K562 (cell line): ENCODE measurements at regions not wholly inside any gene's neighbourhood (a gene's known extent, or its start where the extent isn't known, plus 50 kb on each side); places are given as distances from the start of the nearest gene placed in this dataset.

Experiments
- ATAC-seq: fragments of 200-7000 bp; cut with Tn5 transposase; 3 replicates; pipeline ENCODE4 v1.9.1; 2020; ENCODE audit warnings: moderate library complexity
- BruUV-seq: library from RNA; stranded (reverse); fragments of 400-500 nt; replicated peaks from 2 replicates; lab custom pipeline; 2021; lab: Mats Ljungman, UMichigan
- CTCF ChIA-PET: fragments of 300-600 bp; formaldehyde crosslinking; extraction: SDS; loops from one replicate; lab custom pipeline; 2021; ENCODE audit warnings: low intra/inter-chr PET ratio; lab: Yijun Ruan, JAX
- POLR2A ChIA-PET: fragments of 300-600, 350-650 bp; sonication (Branson Sonifier 250); formaldehyde crosslinking; extraction: SDS; loops from one replicate; lab custom pipeline; 2021; ENCODE audit warnings: antibody characterized with exemption, inconsistent platforms; lab: Yijun Ruan, JAX
- DNase-seq, 4 experiments: peaks; one replicate each; pipeline versions ENCODE4 v3.0.0 to v3.0.0-alpha.2; 2011 to 2018; ENCODE audit warnings: low spot score in 3 of 4, mixed read lengths in 3 of 4; ENCODE audit errors: extremely low read depth in 1 of 4
- FAIRE-seq: peaks from 2 replicates; lab custom pipeline; 2011; peaks lifted over from hg19 to GRCh38; lab: Jason Lieb, UNC
- H2AFZ ChIP-seq: 2 replicates; pipeline ENCODE4 v1.6.0; 2011; ENCODE audit warnings: low read depth, low read length, control low read depth, inconsistent platforms
- H3K27ac ChIP-seq: fragments of 200-600 bp; 3 replicates; pipeline ENCODE4 v1.8.0; 2011; ENCODE audit warnings: low read depth, mild to moderate bottlenecking, control low read depth, inconsistent platforms, low read length, moderate library complexity, mixed read lengths; ENCODE audit errors: extremely low read depth
- H3K27me3 ChIP-seq, 2 experiments: fragments of 300-600 bp in 1 of 2; 2 replicates in 1 of 2; 3 replicates in 1 of 2; pipeline versions ENCODE4 v1.6.0 to v1.8.0; 2011; ENCODE audit warnings: inconsistent platforms in 2 of 2, low read length in 2 of 2, mild to moderate bottlenecking in 1 of 2, mixed read lengths in 1 of 2, moderate library complexity in 1 of 2; ENCODE audit not compliant: control insufficient read depth in 2 of 2, insufficient read depth in 2 of 2
- H3K36me3 ChIP-seq: fragments of 300-600 bp; 3 replicates; pipeline ENCODE4 v1.8.0; 2011; ENCODE audit warnings: mild to moderate bottlenecking, low read length, inconsistent platforms; ENCODE audit not compliant: control insufficient read depth, insufficient read depth
- H3K4me1 ChIP-seq, 2 experiments: fragments of 200-600 bp in 1 of 2; replicated peaks in 1 of 2; 2 replicates in 1 of 2; 3 replicates in 1 of 2; pipeline versions ENCODE4 v1.5.1 to v1.8.0; 2011; ENCODE audit warnings: inconsistent platforms in 2 of 2, low read length in 2 of 2, mild to moderate bottlenecking in 1 of 2, mixed read lengths in 1 of 2, moderate library complexity in 1 of 2; ENCODE audit not compliant: control insufficient read depth in 2 of 2, insufficient read depth in 2 of 2
- H3K4me2 ChIP-seq: 2 replicates; pipeline ENCODE4 v1.6.1; 2011; ENCODE audit warnings: low read length, control low read depth, inconsistent platforms, mixed read lengths; ENCODE audit not compliant: insufficient read depth
- H3K4me3 ChIP-seq: fragments of 200-600 bp; sonication (generic), shearing (Covaris generic); 2 replicates; pipeline ENCODE4 v1.5.1; 2016; ENCODE audit warnings: control low read depth, inconsistent platforms
- H3K79me2 ChIP-seq: fragments of 200-600 bp; 3 replicates; pipeline ENCODE4 v1.8.0; 2011; ENCODE audit warnings: low read length, inconsistent platforms; ENCODE audit not compliant: control insufficient read depth, insufficient read depth
- H3K9ac ChIP-seq, 2 experiments: 2 replicates each; pipeline versions ENCODE4 v1.6.0 to v1.6.1; 2011; ENCODE audit warnings: low read depth in 2 of 2, low read length in 2 of 2, control low read depth in 1 of 2, inconsistent platforms in 1 of 2, mild to moderate bottlenecking in 1 of 2, mixed read lengths in 1 of 2; ENCODE audit not compliant: insufficient read depth in 1 of 2
- H3K9me1 ChIP-seq: one replicate; pipeline ENCODE4 v1.6.0; 2011; ENCODE audit warnings: inconsistent platforms, mild to moderate bottlenecking, low read length, moderate library complexity; ENCODE audit not compliant: control insufficient read depth, insufficient read depth
- H3K9me3 ChIP-seq: replicated peaks from 2 replicates; pipeline ENCODE4 v1.5.1; 2011; ENCODE audit warnings: low read depth, low read length, inconsistent platforms; ENCODE audit not compliant: control insufficient read depth, insufficient read depth
- H4K20me1 ChIP-seq: replicated peaks from 2 replicates; pipeline ENCODE4 v1.6.1; 2011; ENCODE audit warnings: low read length, inconsistent platforms, mixed read lengths; ENCODE audit not compliant: control insufficient read depth, insufficient read depth
- ILK ChIP-seq: fragments of 450-650 bp; IDR thresholded peaks from 2 replicates; pipeline ENCODE4 v1.6.1; 2016; ENCODE audit warnings: missing genetic modification characterization, low read depth, mild to moderate bottlenecking, missing compliant biosample characterization, moderate library complexity, borderline replicate concordance
- SMAD1 ChIP-seq: fragments of 150-350 bp; IDR thresholded peaks from 2 replicates; pipeline ENCODE4 v1.6.1; 2014; ENCODE audit warnings: low read length, low read depth; ENCODE audit not compliant: partially characterized antibody
- SRSF3 ChIP-seq: fragments of 200-400 bp; formaldehyde crosslinking; IDR thresholded peaks from 2 replicates; pipeline ENCODE4 v1.6.1; 2016; ENCODE audit warnings: mild to moderate bottlenecking, low read length, moderate library complexity; ENCODE audit not compliant: insufficient read depth
- TFAP4 ChIP-seq: sonication (generic); formaldehyde crosslinking; IDR thresholded peaks from 2 replicates; pipeline ENCODE4 v1.8.0; 2022; ENCODE audit warnings: missing genetic modification reagents, mild to moderate bottlenecking, moderate library complexity, borderline replicate concordance
- ZNF57 ChIP-seq: fragments of 450-650 bp; formaldehyde crosslinking; IDR thresholded peaks from 2 replicates; pipeline ENCODE4 v1.4.0; 2020; ENCODE audit warnings: mild to moderate bottlenecking, moderate library complexity
- WGBS: fragments of 100-300 bp; shearing (Covaris generic); methylation state at CpG from one replicate; pipeline ENCODE4 v1.1.6; 2016; ENCODE audit warnings: low coverage, mixed read lengths; ENCODE audit not compliant: insufficient coverage; ENCODE audit errors: missing lambda C conversion rate; 5-methylcytosine and 5-hydroxymethylcytosine counted together
- in situ Hi-C: fragments of 300-500 bp; cut with MboI; formaldehyde crosslinking; loops from 4 replicates; pipeline ENCODE4 v1.15.0; 2018; ENCODE audit warnings: inconsistent platforms, mixed read lengths
- intact Hi-C: fragments of 100-400 bp; cut with micrococcal nuclease; formaldehyde crosslinking; loops from 2 replicates; pipeline ENCODE4 v1.14.2; 2022
- TF ChIP-seq, protein P1 (sequence below), 3 experiments: IDR thresholded peaks in 2 of 3; conservative IDR thresholded peaks in 1 of 3; 2 replicates each; pipeline ENCODE4 v1.5.1; 2011 to 2012; ENCODE audit warnings: low read length in 3 of 3, mild to moderate bottlenecking in 3 of 3, control low read depth in 2 of 3, improper control_type of control experiment in 1 of 3, inconsistent platforms in 1 of 3, low read depth in 1 of 3, mixed read lengths in 1 of 3, moderate library complexity in 1 of 3; ENCODE audit not compliant: insufficient read depth in 2 of 3

DNA sequence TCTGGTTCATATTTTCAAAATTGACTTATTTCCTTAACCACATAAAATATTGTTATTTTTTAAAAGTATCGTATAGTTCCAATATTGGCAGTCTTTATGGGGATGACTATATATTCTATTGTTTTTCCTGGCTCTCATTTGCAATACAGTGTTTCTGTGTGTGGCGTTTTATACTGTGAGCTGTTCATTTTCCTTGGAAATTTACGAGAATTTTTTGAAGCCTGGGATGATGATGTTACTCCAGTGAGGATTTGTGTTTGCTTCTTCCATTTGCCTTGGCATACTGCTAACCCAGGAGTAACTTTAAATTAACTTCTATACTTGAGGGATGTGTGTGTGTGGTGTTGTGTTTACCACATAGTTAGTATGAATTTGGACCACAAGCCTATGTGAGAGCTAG lies 95.2 kb downstream of the NR1D2 start:
- WGBS, result 0% methylated on average over 3 of the region's 3 CpGs
- TF ChIP-seq TFAP4 (CRISPR knock-in tag), result no peak
- TF ChIP-seq SMAD1, result no peak
- no peak for TF ChIP-seq ILK (tag)
- TF ChIP-seq, protein P1, sequence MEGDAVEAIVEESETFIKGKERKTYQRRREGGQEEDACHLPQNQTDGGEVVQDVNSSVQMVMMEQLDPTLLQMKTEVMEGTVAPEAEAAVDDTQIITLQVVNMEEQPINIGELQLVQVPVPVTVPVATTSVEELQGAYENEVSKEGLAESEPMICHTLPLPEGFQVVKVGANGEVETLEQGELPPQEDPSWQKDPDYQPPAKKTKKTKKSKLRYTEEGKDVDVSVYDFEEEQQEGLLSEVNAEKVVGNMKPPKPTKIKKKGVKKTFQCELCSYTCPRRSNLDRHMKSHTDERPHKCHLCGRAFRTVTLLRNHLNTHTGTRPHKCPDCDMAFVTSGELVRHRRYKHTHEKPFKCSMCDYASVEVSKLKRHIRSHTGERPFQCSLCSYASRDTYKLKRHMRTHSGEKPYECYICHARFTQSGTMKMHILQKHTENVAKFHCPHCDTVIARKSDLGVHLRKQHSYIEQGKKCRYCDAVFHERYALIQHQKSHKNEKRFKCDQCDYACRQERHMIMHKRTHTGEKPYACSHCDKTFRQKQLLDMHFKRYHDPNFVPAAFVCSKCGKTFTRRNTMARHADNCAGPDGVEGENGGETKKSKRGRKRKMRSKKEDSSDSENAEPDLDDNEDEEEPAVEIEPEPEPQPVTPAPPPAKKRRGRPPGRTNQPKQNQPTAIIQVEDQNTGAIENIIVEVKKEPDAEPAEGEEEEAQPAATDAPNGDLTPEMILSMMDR (IDR thresholded peaks at IDR 0.05 in 2 of 3, conservative IDR thresholded peaks at IDR 0.05 in 1 of 3; ENCODE audit: insufficient read depth in 2 of 3, low read depth in 1 of 3, low read length in 3 of 3), result no peak
- TF ChIP-seq SRSF3, result no peak
- no peak for TF ChIP-seq ZNF57 (CRISPR knock-in tag)
- Histone ChIP-seq H3K27me3 (peaks cover 0 to 3% of the 10 kb centered on the region in 2 experiments; a peak in 3 of 5 replicates), H3K9me3 (no peaks in the 10 kb centered on the region), H3K79me2 (no peaks in the 10 kb centered on the region), H3K4me2 (no peak overlapping the region), H2AFZ (no peak overlapping the region), H3K9me1 (no peaks in the 10 kb centered on the region), H3K36me3 (no peaks in the 10 kb centered on the region), H3K27ac (no peak overlapping the region), H3K9ac (no peak overlapping the region), H3K4me3 (no peak overlapping the region), H4K20me1 (no peaks in the 10 kb centered on the region), H3K4me1 (no peaks in the 10 kb centered on the region)
- DNase-seq (no peak), FAIRE-seq (no peak), ATAC-seq (no peak)
- ChIA-PET CTCF (no interaction called here), POLR2A (no interaction called here)
- in situ Hi-C loops (loop anchor here (25.0 kb wide), 1 partner anchor 828 kb away; the partner anchor contains the start of gene UBE2E2), intact Hi-C loops (no loop called here)
- no TSS peak for BruUV-seq
